ENCODE measurements at regions not wholly inside any gene's neighbourhood (a gene's known extent, or its start where the extent isn't known, plus 50 kb on each side); places are given as distances from the start of the nearest gene placed in this dataset.

- H3K27ac ChIP-seq: peak overlapping the region; percentile 11
- TF ChIP-seq, protein P1, sequence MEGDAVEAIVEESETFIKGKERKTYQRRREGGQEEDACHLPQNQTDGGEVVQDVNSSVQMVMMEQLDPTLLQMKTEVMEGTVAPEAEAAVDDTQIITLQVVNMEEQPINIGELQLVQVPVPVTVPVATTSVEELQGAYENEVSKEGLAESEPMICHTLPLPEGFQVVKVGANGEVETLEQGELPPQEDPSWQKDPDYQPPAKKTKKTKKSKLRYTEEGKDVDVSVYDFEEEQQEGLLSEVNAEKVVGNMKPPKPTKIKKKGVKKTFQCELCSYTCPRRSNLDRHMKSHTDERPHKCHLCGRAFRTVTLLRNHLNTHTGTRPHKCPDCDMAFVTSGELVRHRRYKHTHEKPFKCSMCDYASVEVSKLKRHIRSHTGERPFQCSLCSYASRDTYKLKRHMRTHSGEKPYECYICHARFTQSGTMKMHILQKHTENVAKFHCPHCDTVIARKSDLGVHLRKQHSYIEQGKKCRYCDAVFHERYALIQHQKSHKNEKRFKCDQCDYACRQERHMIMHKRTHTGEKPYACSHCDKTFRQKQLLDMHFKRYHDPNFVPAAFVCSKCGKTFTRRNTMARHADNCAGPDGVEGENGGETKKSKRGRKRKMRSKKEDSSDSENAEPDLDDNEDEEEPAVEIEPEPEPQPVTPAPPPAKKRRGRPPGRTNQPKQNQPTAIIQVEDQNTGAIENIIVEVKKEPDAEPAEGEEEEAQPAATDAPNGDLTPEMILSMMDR (conservative IDR thresholded peaks at IDR 0.05): no peak
These were observed 221.9 kb downstream of the ADGRG6 start for GRCh38 chr6:142523515-142524375.

- TF ChIP-seq, protein P1 (conservative IDR thresholded peaks at IDR 0.05): no peak
- no peak overlapping the region for H3K27ac ChIP-seq
These were observed 228.8 kb downstream of the ADGRG6 start for GRCh38 chr6:142530566-142530965.

- TF ChIP-seq, protein P1 (conservative IDR thresholded peaks at IDR 0.05): no peak
- H3K27ac ChIP-seq: no peak overlapping the region
These were observed 229.9 kb downstream of the ADGRG6 start for GRCh38 chr6:142531727-142532126.

- no peak overlapping the region for H3K27ac ChIP-seq
- TF ChIP-seq, protein P1 (conservative IDR thresholded peaks at IDR 0.05): no peak
These were observed 232.3 kb downstream of the ADGRG6 start for GRCh38 chr6:142534076-142534475.

GRCh38 chr6:142534484-142534883 lies 232.7 kb downstream of the ADGRG6 start:
- no peak overlapping the region for H3K27ac ChIP-seq
- TF ChIP-seq, protein P1 (conservative IDR thresholded peaks at IDR 0.05): no peak

- TF ChIP-seq, protein P1 (conservative IDR thresholded peaks at IDR 0.05): peak; percentile 65
- H3K27ac ChIP-seq: no peak overlapping the region
These were observed 236.0 kb downstream of the ADGRG6 start for GRCh38 chr6:142537612-142538478.

GRCh38 chr6:142542704-142543233 lies 241.0 kb downstream of the ADGRG6 start:
- TF ChIP-seq, protein P1 (conservative IDR thresholded peaks at IDR 0.05): no peak
- H3K27ac ChIP-seq: no peak overlapping the region
